AG04449 (cell line): ENCODE measurements at regions not wholly inside any gene's neighbourhood (a gene's known extent, or its start where the extent isn't known, plus 50 kb on each side); places are given as distances from the start of the nearest gene placed in this dataset.
"Not testable (repeated sequence)": the region's sequence is repeated elsewhere in the genome, so short reads cannot be mapped to it uniquely, and the experiment has no call there.

Experiments used
- CTCF ChIA-PET: fragments of 350-600 bp; formaldehyde crosslinking; extraction: SDS; loops from one replicate; lab custom pipeline; 2021; ENCODE audit warnings: antibody characterized with exemption; lab: Yijun Ruan, JAX
- POLR2A ChIA-PET: fragments of 400-600, 350-600 bp; formaldehyde crosslinking; extraction: SDS; loops from one replicate; lab custom pipeline; 2020; ENCODE audit warnings: antibody characterized with exemption, inconsistent platforms; lab: Yijun Ruan, JAX
- DNase-seq: peaks from one replicate; pipeline ENCODE4 v3.0.0-alpha.2; 2010; ENCODE audit warnings: low read depth, low spot score
- H3K4me3 ChIP-seq: 2 replicates; pipeline ENCODE4 v1.5.1; 2011; ENCODE audit warnings: low read depth, mild to moderate bottlenecking, control low read depth, low read length
- CTCF ChIP-seq: IDR thresholded peaks from one replicate; pipeline ENCODE4 v1.5.1; 2011; ENCODE audit warnings: mild to moderate bottlenecking, moderate library complexity, low read length, control low read depth, inconsistent platforms; ENCODE audit not compliant: insufficient read depth; ENCODE audit errors: missing control alignments

DNA sequence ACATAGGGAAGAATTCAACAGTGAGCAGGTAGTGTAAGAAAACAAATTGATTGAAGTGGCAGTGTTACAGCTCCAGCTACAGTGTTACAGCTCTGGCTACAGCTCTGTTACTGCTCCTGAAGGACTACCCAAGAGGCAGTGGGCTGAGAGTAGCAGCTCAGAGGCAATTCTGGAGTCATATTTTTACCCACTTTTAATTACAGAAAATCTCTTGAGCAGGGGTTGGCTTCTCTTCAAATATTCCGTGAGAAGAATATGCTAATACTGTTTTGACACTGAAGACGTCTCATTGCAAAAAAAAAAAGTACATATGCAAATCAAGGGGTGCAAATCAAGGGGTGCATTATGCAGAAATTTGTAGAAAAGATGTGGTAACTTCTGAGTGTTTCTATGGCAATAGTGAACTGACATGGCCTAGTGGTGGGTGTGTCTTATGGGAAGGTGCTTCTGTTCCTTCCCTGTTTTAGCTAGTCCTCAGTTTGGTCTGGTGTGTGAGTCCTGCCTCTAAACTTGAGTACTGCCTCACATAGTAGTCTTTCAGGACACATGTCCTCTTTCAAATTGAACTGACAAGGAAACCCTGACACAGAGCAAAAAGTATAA lies 630.8 kb upstream of the AMELY start:
- CTCF ChIA-PET, result no interaction called here
- H3K4me3 ChIP-seq, result no peak overlapping the region
- DNase-seq, result no peak
- POLR2A ChIA-PET, result no interaction called here
- no peak for TF ChIP-seq CTCF

GRCh38 chrY:7529396-7529795 lies 617.8 kb upstream of the AMELY start:
- no peak for DNase-seq
- TF ChIP-seq CTCF, result no peak
- ChIA-PET CTCF (no interaction called here), POLR2A (no interaction called here)
- H3K4me3 ChIP-seq, result no peak overlapping the region

GRCh38 chrY:7527568-7527967 lies 616.0 kb upstream of the AMELY start:
- POLR2A ChIA-PET, H3K4me3 ChIP-seq, CTCF ChIA-PET: not testable (repeated sequence)
- DNase-seq, result peak; percentile 62

DNA sequence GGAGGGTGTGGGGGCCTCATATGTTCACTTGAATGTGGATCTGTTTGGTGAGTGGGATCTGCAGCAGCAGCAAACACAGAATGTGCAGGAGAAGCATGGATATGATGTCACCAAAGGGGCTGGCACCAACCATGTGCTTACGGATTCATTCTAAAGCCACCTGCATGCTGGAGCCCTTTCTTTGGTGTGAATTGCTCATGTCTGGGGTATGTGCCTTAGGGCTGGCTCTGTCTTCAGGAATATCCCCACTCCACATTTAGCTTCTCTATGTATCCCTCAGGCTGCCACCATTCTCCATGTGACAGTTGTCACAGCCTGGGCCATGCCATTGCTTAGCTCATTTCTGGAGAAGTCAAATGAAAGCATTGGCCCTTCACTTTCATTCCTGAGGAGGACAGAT lies 606.8 kb upstream of the AMELY start:
- TF ChIP-seq CTCF, result no peak
- ChIA-PET POLR2A (no interaction called here), CTCF (no interaction called here)
- no peak overlapping the region for H3K4me3 ChIP-seq
- DNase-seq, result no peak

GRCh38 chrY:7516268-7516667 lies 604.7 kb upstream of the AMELY start:
- no peak overlapping the region for H3K4me3 ChIP-seq
- POLR2A ChIA-PET, result no interaction called here
- TF ChIP-seq CTCF, result no peak
- no peak for DNase-seq
- CTCF ChIA-PET, result no interaction called here

- no peak overlapping the region for H3K4me3 ChIP-seq
- ChIA-PET CTCF (no interaction called here), POLR2A (no interaction called here)
- no peak for DNase-seq
- TF ChIP-seq CTCF, result no peak
Observed at GRCh38 chrY:7515812-7516211, 604.3 kb upstream of the AMELY start.

- TF ChIP-seq CTCF, result no peak
- CTCF ChIA-PET, result no interaction called here
- POLR2A ChIA-PET, result no interaction called here
- DNase-seq, result no peak
- no peak overlapping the region for H3K4me3 ChIP-seq
Observed at GRCh38 chrY:7502896-7503295, 591.3 kb upstream of the AMELY start.
